Embryonic facial prominence (tissue), 1 donor: ENCODE measurements at regions not wholly inside any gene's neighbourhood (a gene's known extent, or its start where the extent isn't known, plus 50 kb on each side); places are given as distances from the start of the nearest gene placed in this dataset.

ENCODE experiments used
- DNase-seq: peaks from one replicate; pipeline ENCODE4 v3.0.0-alpha.2; 2016; ENCODE audit errors: extremely low spot score

- no peak for DNase-seq
Measured at GRCh38 chr1:81097860-81098259, 702.9 kb upstream of the ADGRL2 start.

GRCh38 chr1:81073580-81073979 is 727.2 kb upstream of the ADGRL2 start:
- no peak for DNase-seq

- DNase-seq: no peak
Measured at GRCh38 chr1:81071969-81072753, 728.6 kb upstream of the ADGRL2 start.

- no peak for DNase-seq
Measured at GRCh38 chr1:81071072-81071858, 729.5 kb upstream of the ADGRL2 start.

- DNase-seq: no peak
Measured at GRCh38 chr1:81069856-81070255, 730.9 kb upstream of the ADGRL2 start.

- no peak for DNase-seq
Measured at GRCh38 chr1:81068726-81069125, 732.0 kb upstream of the ADGRL2 start.

GRCh38 chr1:81053826-81054225 is 746.9 kb upstream of the ADGRL2 start:
- DNase-seq: no peak

GRCh38 chr1:81052162-81052561 is 748.6 kb upstream of the ADGRL2 start:
- DNase-seq: no peak

GRCh38 chr1:81050390-81050789 is 750.3 kb upstream of the ADGRL2 start:
- no peak for DNase-seq

- no peak for DNase-seq
Measured at GRCh38 chr1:81044708-81045107, 756.0 kb upstream of the ADGRL2 start.

- no peak for DNase-seq
Measured at GRCh38 chr1:81042225-81042624, 758.5 kb upstream of the ADGRL2 start.

- no peak for DNase-seq
Measured at GRCh38 chr1:81034291-81034690, 766.4 kb upstream of the ADGRL2 start.

GRCh38 chr1:81032973-81033425 is 767.7 kb upstream of the ADGRL2 start:
- DNase-seq: no peak

- no peak for DNase-seq
Measured at GRCh38 chr1:81032374-81032773, 768.4 kb upstream of the ADGRL2 start.

GRCh38 chr1:81030441-81030840 is 770.3 kb upstream of the ADGRL2 start:
- no peak for DNase-seq

- DNase-seq: no peak
Measured at GRCh38 chr1:81029266-81029665, 771.5 kb upstream of the ADGRL2 start.

GRCh38 chr1:81023187-81023724 is 777.5 kb upstream of the ADGRL2 start:
- DNase-seq: no peak

- DNase-seq: no peak
Measured at GRCh38 chr1:81021134-81021533, 779.6 kb upstream of the ADGRL2 start.

GRCh38 chr1:81020506-81020905 is 780.2 kb upstream of the ADGRL2 start:
- no peak for DNase-seq

GRCh38 chr1:81010126-81010525 is 790.6 kb upstream of the ADGRL2 start:
- no peak for DNase-seq

GRCh38 chr1:81008293-81008692 is 792.4 kb upstream of the ADGRL2 start:
- no peak for DNase-seq

- no peak for DNase-seq
Measured at GRCh38 chr1:81007024-81007423, 793.7 kb upstream of the ADGRL2 start.

- DNase-seq: no peak
Measured at GRCh38 chr1:81006502-81006901, 794.2 kb upstream of the ADGRL2 start.
